Neural cell (in vitro differentiated cells): ENCODE measurements at regions not wholly inside any gene's neighbourhood (a gene's known extent, or its start where the extent isn't known, plus 50 kb on each side); places are given as distances from the start of the nearest gene placed in this dataset.
A peak's percentile ranks its signal among the peaks of the same experiment; 100 is the strongest.

Experiments used
- H2AFZ ChIP-seq: fragments of 200-600, 300-800 bp; sonication (generic), shearing (Covaris generic); 2 replicates; pipeline ENCODE4 v1.6.0; 2014; ENCODE audit warnings: low read depth, mild to moderate bottlenecking, antibody characterized with exemption, low read length, moderate library complexity
- H3F3A ChIP-seq: fragments of 200-600 bp; shearing (Covaris generic); 2 replicates; pipeline ENCODE4 v1.6.1; 2016; ENCODE audit warnings: mild to moderate bottlenecking, moderate library complexity, mixed read lengths, antibody characterized with exemption, low read length; ENCODE audit not compliant: insufficient read depth, poor library complexity, severe bottlenecking
- H3K27ac ChIP-seq: fragments of 200-600, 300-800 bp; sonication (generic), shearing (Covaris generic); 2 replicates; pipeline ENCODE4 v1.5.1; 2014; ENCODE audit warnings: mild to moderate bottlenecking, low read length, moderate library complexity
- H3K27me3 ChIP-seq: fragments of 300-800, 200-600 bp; sonication (generic), shearing (Covaris generic); 2 replicates; pipeline ENCODE4 v1.6.0; 2014; ENCODE audit warnings: mild to moderate bottlenecking, low read depth, low read length, moderate library complexity; ENCODE audit not compliant: insufficient read depth
- H3K36me3 ChIP-seq: fragments of 300-800, 200-600 bp; sonication (generic), shearing (Covaris generic); 2 replicates; pipeline ENCODE4 v1.5.1; 2014; ENCODE audit warnings: mild to moderate bottlenecking, antibody characterized with exemption, low read length, moderate library complexity; ENCODE audit not compliant: insufficient read depth
- H3K4me2 ChIP-seq: fragments of 300-800, 200-600 bp; sonication (generic), shearing (Covaris generic); 2 replicates; pipeline ENCODE4 v1.6.0; 2014; ENCODE audit warnings: mild to moderate bottlenecking, low read length
- H3K4me3 ChIP-seq: fragments of 300-800, 200-600 bp; sonication (generic), shearing (Covaris generic); 2 replicates; pipeline ENCODE4 v1.5.1; 2014; ENCODE audit warnings: mild to moderate bottlenecking, low read length, moderate library complexity
- H3K79me2 ChIP-seq: fragments of 200-600 bp; shearing (Covaris generic); replicated peaks from 2 replicates; pipeline ENCODE4 v1.6.0; 2014; ENCODE audit warnings: mild to moderate bottlenecking, low read length, moderate library complexity; ENCODE audit not compliant: insufficient read depth
- H3K9ac ChIP-seq: fragments of 300-800, 200-600 bp; sonication (generic), shearing (Covaris generic); 2 replicates; pipeline ENCODE4 v1.6.1; 2016; ENCODE audit warnings: mild to moderate bottlenecking, low read length, mixed read lengths
- H3K9me2 ChIP-seq: fragments of 200-600 bp; shearing (Covaris generic); 2 replicates; pipeline ENCODE4 v1.6.1; 2016; ENCODE audit warnings: mild to moderate bottlenecking, low read length, mixed read lengths; ENCODE audit not compliant: insufficient read depth
- H3K9me3 ChIP-seq: fragments of 200-600, 300-800 bp; sonication (generic), shearing (Covaris generic); 2 replicates; pipeline ENCODE4 v1.6.1; 2016; ENCODE audit warnings: mild to moderate bottlenecking, mixed run types, low read length, moderate library complexity, mixed read lengths
- H4K20me1 ChIP-seq: fragments of 200-600 bp; shearing (Covaris generic); 2 replicates; pipeline ENCODE4 v1.6.1; 2016; ENCODE audit warnings: mild to moderate bottlenecking, mixed run types; ENCODE audit not compliant: insufficient read depth
- EP300 ChIP-seq: fragments of 450-650 bp; conservative IDR thresholded peaks from 2 replicates; pipeline ENCODE4 v1.6.1; 2014; ENCODE audit warnings: antibody characterized with exemption, mild to moderate bottlenecking, moderate library complexity; ENCODE audit not compliant: poor library complexity, severe bottlenecking
- EZH2 ChIP-seq: fragments of 200-600, 300-800 bp; shearing (Covaris generic), sonication (generic); IDR thresholded peaks from 2 replicates; pipeline ENCODE4 v1.6.1; 2014; ENCODE audit warnings: antibody characterized with exemption, low read length, borderline replicate concordance, mild to moderate bottlenecking; ENCODE audit not compliant: insufficient read depth, poor library complexity, severe bottlenecking
- MXI1 ChIP-seq: fragments of 450-650 bp; conservative IDR thresholded peaks from 2 replicates; pipeline ENCODE4 v1.6.1; 2014; ENCODE audit warnings: antibody characterized with exemption, mild to moderate bottlenecking; ENCODE audit not compliant: poor library complexity, severe bottlenecking
- POLR2AphosphoS5 ChIP-seq: IDR thresholded peaks from 2 replicates; pipeline ENCODE4 v1.6.1; 2012
- RAD21 ChIP-seq: fragments of 450-650 bp; conservative IDR thresholded peaks from 2 replicates; pipeline ENCODE4 v1.6.1; 2014; ENCODE audit warnings: antibody characterized with exemption, mild to moderate bottlenecking, moderate library complexity
- REST ChIP-seq: IDR thresholded peaks from 2 replicates; pipeline ENCODE4 v1.6.1; 2012; ENCODE audit warnings: borderline replicate concordance
- SMC3 ChIP-seq: fragments of 450-650 bp; conservative IDR thresholded peaks from 2 replicates; pipeline ENCODE4 v1.6.1; 2014; ENCODE audit warnings: antibody characterized with exemption, mild to moderate bottlenecking, moderate library complexity; ENCODE audit not compliant: poor library complexity
- TAF1 ChIP-seq: IDR thresholded peaks from 2 replicates; pipeline ENCODE4 v1.6.1; 2012; ENCODE audit warnings: low read depth
- TF ChIP-seq, protein P1 (sequence below): fragments of 450-650 bp; IDR thresholded peaks from 2 replicates; pipeline ENCODE4 v1.5.1; 2014; ENCODE audit warnings: antibody characterized with exemption, mild to moderate bottlenecking, moderate library complexity; ENCODE audit not compliant: poor library complexity, severe bottlenecking

DNA sequence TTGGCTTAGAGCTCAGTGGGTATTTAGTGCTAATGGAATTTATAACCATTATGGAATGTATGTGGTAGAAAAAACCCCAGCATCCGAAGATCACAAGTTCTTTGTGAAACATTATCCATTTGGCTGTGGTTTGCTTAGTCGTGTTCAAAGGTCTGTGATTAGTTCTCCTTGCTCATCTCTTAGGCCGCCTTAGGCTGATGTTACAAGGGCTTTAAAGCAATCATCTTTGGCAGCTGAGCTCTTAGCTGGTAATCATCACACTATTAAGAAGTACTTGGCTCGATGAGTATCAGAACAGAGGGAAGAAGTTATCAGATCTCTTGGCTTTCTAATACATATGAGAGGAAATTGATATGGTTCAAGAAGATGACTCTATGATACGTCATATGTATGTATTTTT is 124.1 kb upstream of the E2F7 start:
- no peak overlapping the region for H3K27ac ChIP-seq

GRCh38 chr12:77179515-77179914 is 114.1 kb upstream of the E2F7 start:
- no peaks in the 10 kb centered on the region for H3K36me3 ChIP-seq
- no peak overlapping the region for H3K9ac ChIP-seq
- H3F3A ChIP-seq: no peaks in the 10 kb centered on the region
- no peaks in the 10 kb centered on the region for H3K27me3 ChIP-seq
- H2AFZ ChIP-seq: no peak overlapping the region
- no peak overlapping the region for H3K4me3 ChIP-seq
- no peak for TF ChIP-seq POLR2AphosphoS5
- TF ChIP-seq REST: no peak
- TF ChIP-seq EP300: no peak
- TF ChIP-seq, protein P1, sequence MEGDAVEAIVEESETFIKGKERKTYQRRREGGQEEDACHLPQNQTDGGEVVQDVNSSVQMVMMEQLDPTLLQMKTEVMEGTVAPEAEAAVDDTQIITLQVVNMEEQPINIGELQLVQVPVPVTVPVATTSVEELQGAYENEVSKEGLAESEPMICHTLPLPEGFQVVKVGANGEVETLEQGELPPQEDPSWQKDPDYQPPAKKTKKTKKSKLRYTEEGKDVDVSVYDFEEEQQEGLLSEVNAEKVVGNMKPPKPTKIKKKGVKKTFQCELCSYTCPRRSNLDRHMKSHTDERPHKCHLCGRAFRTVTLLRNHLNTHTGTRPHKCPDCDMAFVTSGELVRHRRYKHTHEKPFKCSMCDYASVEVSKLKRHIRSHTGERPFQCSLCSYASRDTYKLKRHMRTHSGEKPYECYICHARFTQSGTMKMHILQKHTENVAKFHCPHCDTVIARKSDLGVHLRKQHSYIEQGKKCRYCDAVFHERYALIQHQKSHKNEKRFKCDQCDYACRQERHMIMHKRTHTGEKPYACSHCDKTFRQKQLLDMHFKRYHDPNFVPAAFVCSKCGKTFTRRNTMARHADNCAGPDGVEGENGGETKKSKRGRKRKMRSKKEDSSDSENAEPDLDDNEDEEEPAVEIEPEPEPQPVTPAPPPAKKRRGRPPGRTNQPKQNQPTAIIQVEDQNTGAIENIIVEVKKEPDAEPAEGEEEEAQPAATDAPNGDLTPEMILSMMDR: no peak
- no peak for TF ChIP-seq RAD21
- no peak for TF ChIP-seq SMC3
- TF ChIP-seq EZH2: no peak
- no peaks in the 10 kb centered on the region for H3K79me2 ChIP-seq
- no peak overlapping the region for H3K4me2 ChIP-seq
- no peaks in the 10 kb centered on the region for H3K9me3 ChIP-seq
- no peaks in the 10 kb centered on the region for H3K9me2 ChIP-seq
- H4K20me1 ChIP-seq: no peaks in the 10 kb centered on the region
- H3K27ac ChIP-seq: no peak overlapping the region

More for the DNA sequence above, 124.1 kb upstream of the E2F7 start:
- Histone ChIP-seq H3K9ac (no peak overlapping the region), H3K4me3 (no peak overlapping the region), H3K36me3 (no peaks in the 10 kb centered on the region), H3K27me3 (no peaks in the 10 kb centered on the region), H3K79me2 (no peaks in the 10 kb centered on the region), H3K9me3 (no peaks in the 10 kb centered on the region), H3K9me2 (no peaks in the 10 kb centered on the region), H2AFZ (no peak overlapping the region), H3K4me2 (no peak overlapping the region), H4K20me1 (no peaks in the 10 kb centered on the region), H3F3A (no peaks in the 10 kb centered on the region)
- TF ChIP-seq REST (peak; percentile 45), EZH2 (no peak), EP300 (peak; percentile 16), POLR2AphosphoS5 (no peak), RAD21 (no peak), SMC3 (no peak), TAF1 (no peak), MXI1 (no peak)
- TF ChIP-seq, protein P1: no peak
